ENCODE measurements at regions not wholly inside any gene's neighbourhood (a gene's known extent, or its start where the extent isn't known, plus 50 kb on each side); places are given as distances from the start of the nearest gene placed in this dataset.

DNA sequence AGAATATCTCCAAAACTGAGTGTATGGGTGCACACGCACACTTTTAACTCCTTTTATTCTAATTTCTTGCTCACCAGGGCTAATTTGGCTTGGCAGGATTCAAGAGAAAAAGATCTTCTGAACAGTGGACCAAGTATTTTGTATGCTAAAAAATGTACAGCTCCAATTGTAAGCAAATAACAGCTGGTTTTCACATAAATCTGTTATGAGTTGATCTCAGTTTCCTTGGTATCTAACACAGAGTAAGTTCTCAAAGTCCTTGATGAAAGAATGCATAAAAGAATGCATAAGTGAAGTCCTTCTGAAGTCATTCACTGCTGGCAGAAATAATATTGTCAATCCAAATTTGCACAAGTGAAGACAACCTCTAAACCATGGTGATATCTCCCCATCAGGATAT, 213.0 kb downstream of the OMA1 start:
- Histone ChIP-seq H3K36me3 (replicated peaks in 1 of 2; ENCODE audit: control insufficient read depth in 1 of 2, insufficient read depth in 2 of 2, low read length in 2 of 2) (no peaks in the 10 kb centered on the region), H3K27ac (ENCODE audit: low read depth in 1 of 2, low read length in 2 of 2) (no peak overlapping the region), H3K79me2 (ENCODE audit: insufficient read depth, low read length) (no peaks in the 10 kb centered on the region), H3K4me2 (replicated peaks; ENCODE audit: extremely low read depth, low read length, poor library complexity, severe bottlenecking) (no peak overlapping the region), H3K27me3 (ENCODE audit: control insufficient read depth in 2 of 2, insufficient read depth in 2 of 2, low read length in 2 of 2) (no peaks in the 10 kb centered on the region), H3K9me3 (replicated peaks in 1 of 2; ENCODE audit: control insufficient read depth in 1 of 2, insufficient read depth in 1 of 2, low read length in 2 of 2) (no peaks in the 10 kb centered on the region), H3K9ac (ENCODE audit: insufficient read depth, low read length, poor library complexity, severe bottlenecking) (no peak overlapping the region), H2AFZ (ENCODE audit: insufficient read depth, low read depth, low read length, poor library complexity, severe bottlenecking) (no peak overlapping the region), H3K4me3 (replicated peaks in 1 of 3; ENCODE audit: low read depth in 2 of 3, low read length in 3 of 3) (no peak overlapping the region), H4K20me1 (ENCODE audit: insufficient read depth, low read length) (no peaks in the 10 kb centered on the region), H3K4me1 (ENCODE audit: control insufficient read depth in 1 of 2, insufficient read depth in 2 of 2, low read length in 2 of 2) (no peaks in the 10 kb centered on the region)
- Mint-ChIP-seq H3K27ac (no peak overlapping the region), H3K36me3 (no peaks in the 10 kb centered on the region), H3K27me3 (ENCODE audit: low read depth in 3 of 3) (peaks cover 0 to 2% (median 0%) of the 10 kb centered on the region in 3 donors), H3K4me3 (no peak overlapping the region), H3K4me1 (no peaks in the 10 kb centered on the region), H3K9me3 (peaks cover 0 to 7% (median 2%) of the 10 kb centered on the region in 7 donors)
- intact Hi-C loops (cut with micrococcal nuclease): no loop called here
- TF ChIP-seq, protein P1, sequence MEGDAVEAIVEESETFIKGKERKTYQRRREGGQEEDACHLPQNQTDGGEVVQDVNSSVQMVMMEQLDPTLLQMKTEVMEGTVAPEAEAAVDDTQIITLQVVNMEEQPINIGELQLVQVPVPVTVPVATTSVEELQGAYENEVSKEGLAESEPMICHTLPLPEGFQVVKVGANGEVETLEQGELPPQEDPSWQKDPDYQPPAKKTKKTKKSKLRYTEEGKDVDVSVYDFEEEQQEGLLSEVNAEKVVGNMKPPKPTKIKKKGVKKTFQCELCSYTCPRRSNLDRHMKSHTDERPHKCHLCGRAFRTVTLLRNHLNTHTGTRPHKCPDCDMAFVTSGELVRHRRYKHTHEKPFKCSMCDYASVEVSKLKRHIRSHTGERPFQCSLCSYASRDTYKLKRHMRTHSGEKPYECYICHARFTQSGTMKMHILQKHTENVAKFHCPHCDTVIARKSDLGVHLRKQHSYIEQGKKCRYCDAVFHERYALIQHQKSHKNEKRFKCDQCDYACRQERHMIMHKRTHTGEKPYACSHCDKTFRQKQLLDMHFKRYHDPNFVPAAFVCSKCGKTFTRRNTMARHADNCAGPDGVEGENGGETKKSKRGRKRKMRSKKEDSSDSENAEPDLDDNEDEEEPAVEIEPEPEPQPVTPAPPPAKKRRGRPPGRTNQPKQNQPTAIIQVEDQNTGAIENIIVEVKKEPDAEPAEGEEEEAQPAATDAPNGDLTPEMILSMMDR (IDR thresholded peaks at IDR 0.05): no peak
- no CpG with 5 or more reads among the region's 1 CpG for WGBS (ENCODE audit: insufficient coverage)
- DNase-seq: no peak

DNA sequence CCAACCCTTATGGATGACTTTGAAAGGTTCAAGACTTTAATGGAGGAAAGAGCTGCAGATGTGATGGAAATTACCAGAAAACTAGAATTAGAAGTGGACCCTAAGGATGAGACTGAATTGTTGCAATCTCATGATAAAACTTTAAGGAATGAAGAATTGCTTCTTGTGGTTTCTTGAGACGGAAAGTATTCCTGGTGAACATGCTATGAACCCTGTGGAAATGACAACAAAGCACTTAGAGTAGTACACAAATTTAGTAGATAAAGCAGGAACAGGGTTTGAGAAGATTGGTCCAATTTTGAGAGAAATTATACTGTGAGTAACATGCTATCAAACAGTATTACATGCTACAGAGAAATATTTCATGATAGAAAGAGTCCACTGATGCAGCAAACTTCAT, 215.4 kb downstream of the OMA1 start:
- Histone ChIP-seq H3K27me3 (ENCODE audit: control insufficient read depth in 2 of 2, insufficient read depth in 2 of 2, low read length in 2 of 2) (no peaks in the 10 kb centered on the region), H3K36me3 (replicated peaks in 1 of 2; ENCODE audit: control insufficient read depth in 1 of 2, insufficient read depth in 2 of 2, low read length in 2 of 2) (no peaks in the 10 kb centered on the region), H3K4me3 (replicated peaks in 1 of 3; ENCODE audit: low read depth in 2 of 3, low read length in 3 of 3) (no peak overlapping the region), H2AFZ (ENCODE audit: insufficient read depth, low read depth, low read length, poor library complexity, severe bottlenecking) (no peak overlapping the region), H3K4me1 (ENCODE audit: control insufficient read depth in 1 of 2, insufficient read depth in 2 of 2, low read length in 2 of 2) (no peaks in the 10 kb centered on the region), H3K27ac (ENCODE audit: low read depth in 1 of 2, low read length in 2 of 2) (no peak overlapping the region), H3K9ac (ENCODE audit: insufficient read depth, low read length, poor library complexity, severe bottlenecking) (no peak overlapping the region), H3K4me2 (replicated peaks; ENCODE audit: extremely low read depth, low read length, poor library complexity, severe bottlenecking) (no peak overlapping the region), H3K9me3 (replicated peaks in 1 of 2; ENCODE audit: control insufficient read depth in 1 of 2, insufficient read depth in 1 of 2, low read length in 2 of 2) (no peaks in the 10 kb centered on the region), H3K79me2 (ENCODE audit: insufficient read depth, low read length) (no peaks in the 10 kb centered on the region), H4K20me1 (ENCODE audit: insufficient read depth, low read length) (no peaks in the 10 kb centered on the region)
- WGBS (ENCODE audit: insufficient coverage): no CpG with 5 or more reads among the region's 1 CpG
- H3K4me3 Mint-ChIP-seq: no peak overlapping the region
- DNase-seq: no peak
- peaks cover 0 to 7% (median 2%) of the 10 kb centered on the region in 7 donors for H3K9me3 Mint-ChIP-seq
- no peak overlapping the region for H3K27ac Mint-ChIP-seq
- H3K4me1 Mint-ChIP-seq: no peaks in the 10 kb centered on the region
- peaks cover 0 to 2% (median 0%) of the 10 kb centered on the region in 3 donors for H3K27me3 Mint-ChIP-seq (ENCODE audit: low read depth in 3 of 3)
- H3K36me3 Mint-ChIP-seq: no peaks in the 10 kb centered on the region
- TF ChIP-seq, protein P1 (IDR thresholded peaks at IDR 0.05): no peak
- intact Hi-C loops (cut with micrococcal nuclease): no loop called here
